SK-N-MC (cell line): ENCODE measurements at regions not wholly inside any gene's neighbourhood (a gene's known extent, or its start where the extent isn't known, plus 50 kb on each side); places are given as distances from the start of the nearest gene placed in this dataset.

Source experiments
- DNase-seq: peaks from one replicate; pipeline ENCODE4 v3.0.0-alpha.2; 2011; ENCODE audit warnings: low read depth, low spot score
- H3K27ac ChIP-seq: fragments of 200-600 bp; sonication (generic); 2 replicates; pipeline ENCODE4 v1.5.1; 2016; ENCODE audit warnings: mixed run types
- H3K36me3 ChIP-seq: fragments of 200-600 bp; sonication (generic); 2 replicates; pipeline ENCODE4 v1.6.1; 2017; ENCODE audit warnings: antibody characterized with exemption, low read length, mixed read lengths; ENCODE audit not compliant: insufficient read depth
- H3K4me3 ChIP-seq: fragments of 200-600 bp; sonication (generic); 2 replicates; pipeline ENCODE4 v1.5.1; 2016
- H3K9ac ChIP-seq: fragments of 200-600 bp; sonication (generic); 2 replicates; pipeline ENCODE4 v1.8.0; 2017; ENCODE audit warnings: mixed run types, mixed read lengths; ENCODE audit not compliant: insufficient read length
- H3K9me3 ChIP-seq: fragments of 200-600 bp; sonication (generic); 2 replicates; pipeline ENCODE4 v1.6.1; 2017; ENCODE audit warnings: low read depth, mild to moderate bottlenecking, antibody characterized with exemption, low read length, moderate library complexity, mixed read lengths
- EZH2 ChIP-seq: fragments of 200-600 bp; sonication (generic); IDR thresholded peaks from one replicate; pipeline ENCODE4 v1.6.1; 2017; ENCODE audit warnings: antibody characterized with exemption
- FOXP2 ChIP-seq: optimal IDR thresholded peaks from 2 replicates; pipeline ENCODE3; 2011; ENCODE audit warnings: mild to moderate bottlenecking, moderate library complexity; ENCODE audit not compliant: insufficient read depth; ENCODE audit errors: extremely low read length, control extremely low read depth
- POLR2AphosphoS5 ChIP-seq: IDR thresholded peaks from 2 replicates; pipeline ENCODE4 v1.6.1; 2012; ENCODE audit warnings: mild to moderate bottlenecking, low read depth, low read length, borderline replicate concordance

- no peaks in the 10 kb centered on the region for H3K9me3 ChIP-seq
- no peak for DNase-seq
- H3K36me3 ChIP-seq: no peaks in the 10 kb centered on the region
- no peak overlapping the region for H3K27ac ChIP-seq
- H3K9ac ChIP-seq: no peak overlapping the region
- H3K4me3 ChIP-seq: no peak overlapping the region
- TF ChIP-seq EZH2: no peak
- TF ChIP-seq FOXP2: no peak
Measured at GRCh38 chr1:209491496-209491895, 92.0 kb upstream of the CAMK1G start.

- no peak for DNase-seq
- no peak overlapping the region for H3K4me3 ChIP-seq
- TF ChIP-seq FOXP2 (no peak), POLR2AphosphoS5 (no peak), EZH2 (no peak)
Measured at GRCh38 chr1:209491897-209492296, 91.6 kb upstream of the CAMK1G start.

GRCh38 chr1:209493559-209493958, 90.0 kb upstream of the CAMK1G start:
- no peaks in the 10 kb centered on the region for H3K36me3 ChIP-seq
- DNase-seq: no peak
- TF ChIP-seq EZH2 (no peak), POLR2AphosphoS5 (no peak), FOXP2 (no peak)
- no peaks in the 10 kb centered on the region for H3K9me3 ChIP-seq
- H3K9ac ChIP-seq: no peak overlapping the region
- H3K27ac ChIP-seq: no peak overlapping the region
- H3K4me3 ChIP-seq: no peak overlapping the region

More at GRCh38 chr1:209491897-209492296, 91.6 kb upstream of the CAMK1G start:
- H3K9ac ChIP-seq: no peak overlapping the region
- H3K36me3 ChIP-seq: no peaks in the 10 kb centered on the region
- H3K27ac ChIP-seq: no peak overlapping the region
- H3K9me3 ChIP-seq: no peaks in the 10 kb centered on the region

GRCh38 chr1:209497729-209498128, 85.8 kb upstream of the CAMK1G start:
- TF ChIP-seq POLR2AphosphoS5 (no peak), EZH2 (no peak), FOXP2 (no peak)
- no peaks in the 10 kb centered on the region for H3K9me3 ChIP-seq
- no peak overlapping the region for H3K4me3 ChIP-seq
- no peak overlapping the region for H3K9ac ChIP-seq
- H3K27ac ChIP-seq: no peak overlapping the region
- H3K36me3 ChIP-seq: no peaks in the 10 kb centered on the region
- no peak for DNase-seq

- no peak overlapping the region for H3K9ac ChIP-seq
- no peak for TF ChIP-seq POLR2AphosphoS5
- TF ChIP-seq EZH2: no peak
- no peak for TF ChIP-seq FOXP2
- no peaks in the 10 kb centered on the region for H3K9me3 ChIP-seq
- no peak overlapping the region for H3K27ac ChIP-seq
- no peaks in the 10 kb centered on the region for H3K36me3 ChIP-seq
- DNase-seq: no peak
- no peak overlapping the region for H3K4me3 ChIP-seq
Measured at GRCh38 chr1:209500993-209501392, 82.5 kb upstream of the CAMK1G start.

GRCh38 chr1:209503196-209503595, 80.3 kb upstream of the CAMK1G start:
- no peak overlapping the region for H3K27ac ChIP-seq
- no peaks in the 10 kb centered on the region for H3K9me3 ChIP-seq
- H3K9ac ChIP-seq: no peak overlapping the region
- TF ChIP-seq FOXP2 (no peak), EZH2 (no peak), POLR2AphosphoS5 (no peak)
- no peak for DNase-seq
- H3K36me3 ChIP-seq: no peaks in the 10 kb centered on the region
- no peak overlapping the region for H3K4me3 ChIP-seq

- Histone ChIP-seq H3K9me3 (no peaks in the 10 kb centered on the region), H3K4me3 (no peak overlapping the region), H3K36me3 (no peaks in the 10 kb centered on the region), H3K9ac (no peak overlapping the region), H3K27ac (no peak overlapping the region)
- DNase-seq: no peak
- TF ChIP-seq EZH2 (no peak), POLR2AphosphoS5 (no peak), FOXP2 (no peak)
Measured at GRCh38 chr1:209504571-209504970, 78.9 kb upstream of the CAMK1G start.

- no peaks in the 10 kb centered on the region for H3K9me3 ChIP-seq
- H3K36me3 ChIP-seq: no peaks in the 10 kb centered on the region
- no peak for DNase-seq
- H3K9ac ChIP-seq: no peak overlapping the region
- no peak overlapping the region for H3K27ac ChIP-seq
- no peak for TF ChIP-seq POLR2AphosphoS5
- TF ChIP-seq FOXP2: no peak
- no peak for TF ChIP-seq EZH2
- H3K4me3 ChIP-seq: no peak overlapping the region
Measured at GRCh38 chr1:209505044-209505443, 78.5 kb upstream of the CAMK1G start.

GRCh38 chr1:209506101-209506500, 77.4 kb upstream of the CAMK1G start:
- no peak for DNase-seq
- Histone ChIP-seq H3K4me3 (no peak overlapping the region), H3K27ac (no peak overlapping the region), H3K9ac (no peak overlapping the region), H3K9me3 (no peaks in the 10 kb centered on the region), H3K36me3 (no peaks in the 10 kb centered on the region)
- TF ChIP-seq POLR2AphosphoS5 (no peak), EZH2 (no peak), FOXP2 (no peak)
